CD4-positive, alpha-beta T cell treated with Interleukin-15 for 4 hours (primary cell): ENCODE measurements at regions not wholly inside any gene's neighbourhood (a gene's known extent, or its start where the extent isn't known, plus 50 kb on each side); places are given as distances from the start of the nearest gene placed in this dataset.

Experiments
- DNase-seq: peaks from one replicate; pipeline ENCODE4 v3.0.0-alpha.2; 2020; ENCODE audit warnings: low spot score

GRCh38 chr7:130880668-130881067 lies 146.7 kb upstream of the KLF14 start:
- DNase-seq = no peak

- DNase-seq = no peak
These were observed 147.2 kb upstream of the KLF14 start for GRCh38 chr7:130881091-130881798.

GRCh38 chr7:130881799-130882141 lies 147.8 kb upstream of the KLF14 start:
- DNase-seq = no peak

GRCh38 chr7:130882396-130882795 lies 148.4 kb upstream of the KLF14 start:
- no peak for DNase-seq

GRCh38 chr7:130883928-130884327 lies 149.9 kb upstream of the KLF14 start:
- no peak for DNase-seq

GRCh38 chr7:130884437-130885417 lies 150.7 kb upstream of the KLF14 start:
- no peak for DNase-seq

GRCh38 chr7:130886438-130887135 lies 152.6 kb upstream of the KLF14 start:
- DNase-seq = no peak

GRCh38 chr7:130887182-130887956 lies 153.4 kb upstream of the KLF14 start:
- no peak for DNase-seq

GRCh38 chr7:130887957-130888371 lies 154.0 kb upstream of the KLF14 start:
- no peak for DNase-seq

GRCh38 chr7:130888468-130888867 lies 154.5 kb upstream of the KLF14 start:
- no peak for DNase-seq

GRCh38 chr7:130890176-130891020 lies 156.4 kb upstream of the KLF14 start:
- DNase-seq = no peak

GRCh38 chr7:130891254-130892094 lies 157.5 kb upstream of the KLF14 start:
- DNase-seq = no peak

GRCh38 chr7:130893441-130893894 lies 159.5 kb upstream of the KLF14 start:
- DNase-seq = no peak

- no peak for DNase-seq
These were observed 160.3 kb upstream of the KLF14 start for GRCh38 chr7:130894146-130894908.

- peak; percentile 50 for DNase-seq
These were observed 161.1 kb upstream of the KLF14 start for GRCh38 chr7:130894909-130895750.

- DNase-seq = no peak
These were observed 162.3 kb upstream of the KLF14 start for GRCh38 chr7:130896051-130896881.

- DNase-seq = peak; percentile 74
These were observed 163.0 kb upstream of the KLF14 start for GRCh38 chr7:130896898-130897514.
